Eye (tissue), 1 donor: ENCODE measurements at regions not wholly inside any gene's neighbourhood (a gene's known extent, or its start where the extent isn't known, plus 50 kb on each side); places are given as distances from the start of the nearest gene placed in this dataset.

Source experiments
- DNase-seq: peaks from one replicate; pipeline ENCODE4 v3.0.0-alpha.2; 2015

DNA sequence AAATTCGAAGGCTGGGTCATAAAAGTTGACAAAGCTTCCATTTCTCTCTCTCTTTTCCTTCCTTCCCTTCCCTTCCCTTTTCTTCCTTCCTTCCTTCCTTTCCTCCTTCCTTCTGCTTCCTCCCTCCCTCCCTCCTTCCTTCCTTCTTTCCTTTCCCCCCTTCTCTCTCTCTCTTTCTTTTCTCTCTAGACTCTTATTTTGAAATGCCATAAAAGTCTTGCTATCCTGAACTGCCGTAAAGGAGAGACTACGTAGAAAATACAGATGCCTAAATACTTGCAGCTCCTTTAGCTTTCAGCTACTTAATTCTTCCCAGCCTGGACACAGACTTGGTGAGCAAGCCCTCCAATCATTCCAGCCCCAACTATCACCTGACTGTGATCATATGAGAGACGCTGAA, 1644.4 kb downstream of the FAM181B start:
- DNase-seq: no peak

DNA sequence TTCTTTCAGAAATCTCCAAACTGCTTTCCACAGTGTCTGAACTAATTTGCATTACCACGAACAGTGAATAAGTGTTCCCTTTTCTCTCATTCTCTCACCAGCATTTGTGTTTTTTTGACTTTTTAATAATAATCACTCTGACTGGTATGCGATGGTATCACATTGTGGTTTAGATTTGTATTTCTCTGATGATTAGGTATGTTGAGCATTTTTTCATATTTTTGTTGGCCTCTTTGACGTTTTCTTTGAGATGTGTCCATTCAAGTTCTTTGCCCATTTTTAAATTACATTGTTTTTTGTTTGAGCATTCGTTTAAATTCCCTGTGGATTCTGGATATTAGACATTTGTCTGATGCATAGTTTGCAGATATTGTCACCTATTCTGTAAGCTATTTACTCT, 1639.6 kb upstream of the TENM4 start:
- DNase-seq: no peak

DNA sequence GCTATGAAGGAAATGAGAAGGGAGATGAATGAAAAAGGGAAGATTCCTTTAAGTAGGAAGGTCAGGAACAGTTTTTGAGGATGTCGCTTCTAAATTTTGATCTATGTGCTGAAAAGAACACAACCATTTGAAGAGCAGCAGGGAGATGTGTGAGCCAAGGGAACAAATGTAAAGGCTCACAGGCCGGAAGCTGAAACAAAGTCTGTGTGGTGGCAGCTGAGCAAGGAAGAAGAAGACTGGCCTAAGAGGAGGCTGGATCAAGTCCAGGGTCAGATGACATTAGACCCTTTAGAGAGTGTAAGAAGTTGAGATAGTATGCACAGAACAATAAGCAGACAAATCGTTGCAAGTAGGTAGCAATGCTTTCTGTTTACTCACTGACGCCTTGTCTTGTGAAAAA, 1631.4 kb upstream of the TENM4 start:
- DNase-seq: no peak

DNA sequence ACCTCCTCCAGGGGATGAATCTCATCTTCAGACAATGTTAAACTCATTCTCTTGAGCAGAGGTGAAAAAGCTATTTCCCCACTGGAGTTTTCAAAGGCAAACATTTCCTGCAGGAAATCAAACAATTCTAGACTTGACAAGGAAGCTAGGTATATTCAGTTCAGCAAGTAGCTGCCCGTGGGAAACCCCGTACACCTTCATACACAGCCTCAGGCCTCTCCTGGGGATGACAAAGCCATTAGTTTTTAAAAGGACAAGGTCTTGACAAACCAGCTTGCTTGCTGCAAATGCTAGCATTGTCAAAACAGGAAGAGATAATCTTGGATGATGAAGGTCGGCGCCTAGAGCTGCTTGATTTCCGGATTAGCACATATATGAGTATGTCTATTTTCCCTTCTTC, 1630.8 kb upstream of the TENM4 start:
- peak; percentile 70 for DNase-seq

DNA sequence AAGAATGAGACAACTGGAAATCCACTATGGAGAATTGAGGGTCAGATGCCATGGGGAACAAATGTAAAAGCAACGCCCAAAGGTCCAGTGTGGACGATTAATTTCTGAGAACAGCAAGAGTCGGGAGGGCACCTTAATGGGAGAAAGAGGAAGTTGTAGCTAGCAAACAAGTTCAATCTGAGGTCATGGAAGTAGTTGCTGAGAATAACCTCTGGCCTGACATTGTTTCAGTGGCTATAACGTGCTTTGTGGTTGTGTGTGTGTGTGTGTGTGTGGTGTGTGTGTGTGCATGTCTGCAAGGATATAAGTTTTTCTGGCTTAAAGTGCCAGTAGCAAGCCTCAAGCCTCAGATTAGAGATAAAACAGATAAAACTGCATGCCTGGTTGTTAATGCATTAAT, 1630.1 kb upstream of the TENM4 start:
- DNase-seq: no peak

DNA sequence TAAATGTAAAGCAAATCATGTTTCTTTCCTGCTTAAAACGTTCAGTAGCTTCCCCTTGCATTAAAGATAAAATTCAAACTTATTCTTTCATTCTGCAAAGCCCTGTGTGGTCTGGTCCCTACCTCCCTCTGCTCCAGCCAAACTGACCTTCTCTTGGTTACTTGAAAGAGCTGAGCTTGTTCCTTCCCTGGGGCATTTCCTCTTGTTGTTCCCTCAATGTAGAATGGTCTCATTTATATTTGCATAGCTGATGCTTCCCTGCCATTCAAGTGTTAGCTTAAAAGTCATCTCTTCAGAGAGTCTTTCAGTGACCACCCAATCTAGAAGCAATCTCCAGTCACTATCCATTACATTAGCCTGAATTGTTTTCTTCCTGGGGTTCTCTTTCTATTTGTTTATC, 1618.5 kb upstream of the TENM4 start:
- no peak for DNase-seq

DNA sequence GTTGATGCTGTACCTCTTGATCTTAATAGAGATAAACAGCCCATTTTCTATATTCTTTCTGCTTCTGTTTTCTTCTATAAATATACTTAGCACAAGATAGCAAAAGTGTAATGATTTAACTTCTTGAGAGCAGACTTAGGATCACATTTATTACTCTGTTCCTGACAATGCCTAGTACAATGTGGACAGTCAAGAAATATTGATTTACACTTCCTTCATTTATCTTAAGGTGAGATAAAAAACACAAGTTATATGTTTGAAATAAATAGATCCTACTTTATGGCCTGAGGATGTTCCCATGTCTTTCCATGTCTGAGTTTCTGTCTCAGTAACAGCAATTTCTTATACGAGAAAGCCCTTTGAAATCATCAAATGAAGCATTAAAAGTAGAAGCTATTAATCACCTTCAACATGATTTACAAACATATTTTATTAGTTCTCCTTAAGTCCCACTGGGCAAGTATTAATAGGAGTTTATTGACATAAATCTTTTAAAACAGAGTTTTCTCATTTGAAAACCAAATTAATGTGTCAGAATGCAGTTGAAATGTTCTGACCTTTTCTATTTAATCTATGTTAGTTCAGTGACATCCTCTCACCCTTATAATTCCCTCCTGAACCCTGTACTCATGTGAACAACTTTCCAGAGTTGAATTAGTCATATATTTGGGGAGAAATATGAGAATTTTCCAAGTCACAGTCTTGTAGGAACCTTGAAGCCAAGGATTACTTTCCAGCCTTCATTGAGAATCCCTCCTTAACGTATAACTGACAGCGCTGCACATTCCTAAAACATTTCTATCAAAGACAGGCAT, 1611.7 kb upstream of the TENM4 start:
- DNase-seq: no peak

DNA sequence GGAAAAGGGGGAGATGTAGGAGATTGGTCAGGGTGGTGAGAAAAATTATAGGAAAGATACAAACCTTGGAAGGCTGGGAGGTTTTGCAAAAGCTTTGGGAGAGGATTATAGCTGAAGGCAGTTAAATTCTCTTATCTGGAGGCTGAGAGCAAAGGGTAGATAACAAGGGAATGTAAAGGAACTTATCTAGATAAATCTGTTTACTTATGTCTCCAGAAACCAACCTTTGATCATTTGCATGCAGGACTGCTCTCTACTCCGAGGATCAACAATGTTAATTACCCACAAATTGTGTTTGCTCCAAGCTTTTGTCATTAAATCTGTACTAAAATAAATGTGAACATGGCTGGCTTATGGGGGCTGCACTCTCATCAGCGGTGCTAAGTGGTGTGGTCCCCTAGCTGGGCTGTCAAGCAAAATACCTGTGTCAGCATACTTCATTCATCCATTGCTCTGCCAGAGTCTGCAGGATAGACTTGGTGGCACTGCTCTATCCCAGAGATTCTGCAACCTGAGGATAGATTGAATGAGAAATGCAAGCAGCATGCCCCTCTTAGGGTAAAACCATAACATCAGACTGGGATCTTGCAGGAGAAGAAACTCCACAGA, 1599.2 kb upstream of the TENM4 start:
- DNase-seq: no peak

DNA sequence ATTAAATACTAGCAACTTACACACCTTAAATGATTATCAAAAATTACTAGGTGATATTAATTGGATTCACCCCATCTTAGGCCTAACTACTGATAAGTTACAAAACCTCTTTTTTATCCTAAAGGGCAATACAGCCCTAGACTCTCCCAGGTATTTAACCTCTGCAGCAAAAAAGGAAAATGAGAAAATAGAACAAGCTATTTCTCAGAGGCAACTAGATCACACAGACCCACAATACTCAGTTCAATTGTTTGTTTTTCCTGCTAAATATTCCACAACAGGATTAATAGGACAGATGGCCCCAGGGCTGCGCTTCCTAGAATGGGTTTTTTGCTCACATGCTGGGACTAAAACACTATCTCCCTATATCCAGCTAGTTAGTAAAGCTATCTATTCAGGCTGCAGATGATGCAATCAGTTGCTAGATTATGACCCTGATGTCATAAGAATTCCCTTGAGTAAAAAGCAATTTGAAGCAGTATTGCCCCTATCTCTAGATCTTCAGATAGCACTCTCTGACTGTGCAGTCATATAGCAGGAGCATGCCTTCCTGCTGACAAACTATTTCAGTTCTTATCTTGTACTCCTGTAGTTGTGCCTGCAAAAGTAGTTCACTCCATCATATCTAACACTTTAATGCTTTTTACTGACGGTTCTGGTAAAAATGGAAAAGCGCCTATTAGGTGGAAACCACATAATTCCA, 1595.5 kb upstream of the TENM4 start:
- no peak for DNase-seq

DNA sequence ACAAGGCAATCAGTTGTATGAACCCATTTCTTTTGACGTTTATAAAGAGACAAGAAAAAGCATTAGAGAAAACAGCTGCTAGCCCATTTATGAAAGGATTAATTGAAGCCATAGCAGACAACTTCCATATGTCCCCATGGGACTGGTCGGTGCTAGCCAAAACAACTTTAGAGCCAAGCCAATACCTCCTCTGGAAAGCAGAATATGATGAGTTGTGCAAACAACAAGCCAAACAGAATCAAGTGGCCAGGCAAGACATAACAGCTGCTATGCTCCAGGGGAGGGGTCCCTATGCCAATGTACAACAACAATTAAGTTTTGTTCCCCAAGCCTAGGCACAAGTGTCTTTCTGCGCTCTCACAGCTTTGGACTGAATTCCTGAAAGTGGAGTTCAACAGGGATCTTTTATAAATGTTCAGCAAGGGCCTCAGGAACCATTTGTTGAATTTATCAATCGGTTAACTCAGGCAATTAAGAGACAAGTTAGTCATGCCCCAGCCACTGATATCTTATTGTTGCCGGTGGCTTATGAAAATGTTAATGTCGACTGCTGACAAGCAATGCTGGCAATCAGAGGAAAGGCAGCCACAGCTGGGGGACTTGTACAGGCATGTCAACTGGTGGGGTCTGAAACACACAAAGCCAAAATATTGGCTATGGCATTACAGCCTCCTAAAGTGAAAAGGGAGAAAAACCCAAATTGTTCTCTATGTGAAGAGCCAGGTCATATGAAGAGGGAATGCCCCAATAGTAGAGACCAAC, 1593.1 kb upstream of the TENM4 start:
- no peak for DNase-seq

DNA sequence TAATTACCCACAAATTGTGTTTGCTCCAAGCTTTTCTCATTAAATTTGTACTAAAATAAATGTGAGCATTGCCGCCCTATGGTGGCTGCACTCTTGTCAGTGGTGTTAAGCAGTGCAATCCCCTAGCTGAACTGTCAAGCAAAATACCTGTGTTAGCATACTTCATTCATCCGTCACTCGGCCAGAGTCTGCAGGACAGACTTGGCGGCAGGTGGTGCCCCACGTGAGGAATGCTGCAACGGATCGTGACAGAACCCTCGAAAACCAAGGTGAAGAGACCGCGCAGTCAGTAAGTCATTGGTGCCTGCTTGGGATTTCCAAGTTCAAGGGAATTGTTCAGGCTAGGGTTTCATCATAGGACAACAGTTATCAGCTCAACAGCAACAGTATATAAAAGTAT, 1592.1 kb upstream of the TENM4 start:
- DNase-seq: no peak

DNA sequence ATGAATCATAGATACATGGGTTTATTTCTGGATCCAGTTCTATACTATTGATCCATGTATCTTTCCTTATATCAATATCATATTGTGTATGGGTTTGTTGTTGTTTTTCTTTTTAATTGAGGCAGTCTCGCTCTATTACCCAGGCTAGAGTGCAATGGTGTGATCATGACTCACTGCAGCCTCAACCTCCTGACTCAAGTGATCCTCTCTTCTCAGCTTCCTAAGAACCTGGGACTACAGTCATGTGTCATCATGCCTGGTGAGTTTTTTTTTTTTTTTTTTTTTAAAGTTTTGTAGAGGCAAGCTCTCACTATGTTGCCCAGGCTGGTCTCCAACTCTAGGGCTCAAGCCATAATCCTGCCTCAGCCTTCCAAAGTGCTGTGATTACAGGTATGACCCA, 1589.4 kb upstream of the TENM4 start:
- no peak for DNase-seq

DNA sequence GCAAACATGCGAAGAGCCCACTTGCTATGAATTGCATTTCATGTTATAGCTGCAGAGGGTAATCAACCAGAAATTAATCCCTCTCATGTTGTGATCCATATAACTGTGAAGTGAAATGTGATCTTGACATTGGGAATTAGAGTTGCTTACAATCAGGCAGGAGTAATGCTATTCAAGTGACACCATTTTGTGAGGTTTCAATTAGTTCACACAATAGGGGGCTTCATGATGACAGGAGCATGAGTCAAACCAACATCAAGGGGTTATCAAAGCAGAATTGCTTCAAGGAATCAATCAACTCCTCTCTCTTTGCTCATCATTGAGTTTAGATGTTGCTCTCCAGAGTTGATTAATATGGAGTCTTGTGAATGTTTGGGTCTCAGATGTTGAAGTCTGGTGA, 1585.2 kb upstream of the TENM4 start:
- peak; percentile 45 for DNase-seq

DNA sequence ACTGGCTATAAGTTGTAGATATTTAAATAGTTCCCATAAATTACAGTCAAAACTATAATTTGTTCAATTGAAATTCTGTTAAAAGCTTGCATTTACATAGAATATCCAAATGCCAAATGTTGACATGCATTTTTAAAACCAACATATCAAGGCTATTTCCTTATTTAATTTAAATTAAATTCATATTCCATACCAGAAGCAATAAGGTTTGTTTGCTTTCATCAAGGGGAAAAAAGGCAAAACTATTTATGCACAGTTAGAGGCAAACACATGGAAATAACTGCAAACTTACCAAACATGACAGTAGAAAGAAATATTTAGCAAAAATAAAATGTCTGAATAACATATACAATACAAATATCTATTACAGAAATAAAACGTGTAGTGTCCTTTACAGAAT, 1581.2 kb upstream of the TENM4 start:
- no peak for DNase-seq

DNA sequence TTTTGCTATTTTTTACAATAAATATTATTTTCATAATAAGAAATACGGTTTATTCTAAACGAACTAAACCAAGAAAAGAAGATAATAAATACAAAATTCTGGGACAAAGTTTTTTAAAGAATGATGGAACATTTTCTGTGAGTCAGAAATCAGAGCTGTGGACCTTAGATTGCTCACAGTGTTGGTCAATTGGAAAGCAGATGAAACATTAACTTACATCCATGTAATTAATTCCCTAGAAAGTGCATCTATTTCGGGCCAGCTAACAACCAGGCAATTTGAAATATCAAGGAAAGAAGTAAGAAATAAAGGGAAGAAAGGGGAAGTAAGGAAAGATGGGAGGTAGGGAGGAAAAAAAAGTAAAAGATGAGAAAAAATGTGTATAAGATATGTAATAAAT, 1569.8 kb upstream of the TENM4 start:
- no peak for DNase-seq

DNA sequence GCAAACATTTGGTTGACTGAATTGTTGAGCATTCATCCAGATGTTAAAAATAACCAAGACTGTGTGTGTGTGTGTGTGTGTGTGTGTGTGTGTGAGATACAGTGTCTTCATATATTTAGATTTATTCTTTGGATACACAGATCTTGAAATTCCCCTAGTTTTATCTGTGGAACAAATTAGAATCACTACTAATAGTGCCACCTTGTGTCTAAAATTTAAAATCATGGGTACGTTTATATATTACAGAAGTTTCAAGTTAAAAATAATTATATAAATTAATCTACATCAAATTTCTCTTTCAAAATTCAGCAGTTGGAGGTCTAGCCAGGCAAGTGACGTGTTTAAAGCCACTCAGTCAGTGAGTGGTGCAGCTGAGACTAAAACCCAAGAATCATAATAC, 1566.2 kb upstream of the TENM4 start:
- DNase-seq: peak; percentile 39

DNA sequence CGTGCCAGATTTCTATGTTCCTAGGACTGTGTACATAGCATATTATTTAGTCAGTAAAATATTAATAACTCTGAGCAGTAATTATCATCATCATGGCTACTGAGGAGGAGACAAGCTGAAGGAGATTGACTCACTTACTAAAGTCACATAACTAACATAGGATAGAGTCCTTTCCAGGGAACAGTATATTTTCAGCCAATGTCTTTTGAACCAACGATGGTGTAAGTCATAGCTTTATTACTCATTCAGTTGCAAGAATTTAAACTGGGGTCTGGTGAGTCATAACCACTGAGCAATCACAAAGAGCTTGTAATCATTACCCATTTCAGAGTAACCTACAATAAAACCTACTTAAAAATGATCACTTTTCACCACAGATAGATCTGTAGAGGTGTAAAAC, 1564.8 kb upstream of the TENM4 start:
- no peak for DNase-seq

DNA sequence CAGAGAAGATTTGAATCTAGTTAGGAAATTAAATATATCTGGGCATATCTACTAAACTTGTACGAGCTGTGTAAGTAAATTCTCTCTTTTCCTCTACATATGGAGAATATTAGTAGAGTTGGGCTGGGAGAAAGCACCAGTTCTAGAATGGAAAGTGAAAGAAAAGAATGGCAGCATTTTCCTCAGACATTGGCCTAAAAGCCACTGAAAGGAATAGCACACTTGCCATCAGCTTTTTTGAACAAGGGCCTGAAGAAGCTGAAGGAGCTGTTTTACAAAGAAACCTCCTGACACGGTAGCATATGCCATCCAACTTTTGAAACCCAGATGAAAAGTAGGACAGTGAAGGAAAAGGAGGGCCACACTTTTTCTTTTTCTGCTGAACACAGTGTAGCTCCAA, 1563.7 kb upstream of the TENM4 start:
- DNase-seq: no peak

DNA sequence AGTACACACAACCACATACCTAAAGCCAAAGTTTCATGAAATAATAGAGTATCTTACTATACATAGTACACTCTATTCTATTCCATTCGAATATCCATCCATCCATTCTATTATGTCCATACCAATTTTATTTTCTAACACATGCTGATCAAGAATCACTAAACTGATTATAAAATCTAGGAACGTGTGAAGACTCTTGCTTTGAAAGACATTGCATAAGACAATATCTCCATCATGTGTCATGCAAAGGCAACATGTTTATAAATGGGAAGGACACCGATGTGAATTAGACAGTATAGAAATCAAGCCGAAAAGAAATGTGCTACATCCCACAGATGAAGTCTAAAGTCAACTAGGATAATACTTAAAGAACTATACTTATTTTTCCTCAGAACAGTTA, 1561.5 kb upstream of the TENM4 start:
- DNase-seq: no peak

DNA sequence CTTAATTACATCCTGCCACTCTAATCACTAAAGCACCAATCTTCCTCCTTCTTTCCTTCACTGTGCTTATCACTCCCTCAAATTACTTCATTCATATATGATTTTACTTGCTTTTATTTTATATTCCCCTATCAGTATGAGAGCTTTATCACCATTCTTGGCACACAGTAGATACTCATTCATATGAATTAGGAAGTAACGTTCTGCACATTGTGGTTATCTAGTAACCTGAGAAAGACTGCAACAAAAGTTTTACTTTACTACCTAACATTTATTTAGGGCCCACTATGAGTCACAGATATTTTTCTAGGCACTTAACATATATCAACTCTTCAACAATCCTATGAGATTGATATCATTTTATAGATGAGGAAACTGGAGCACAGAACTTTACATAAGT, 1559.9 kb upstream of the TENM4 start:
- DNase-seq: no peak

DNA sequence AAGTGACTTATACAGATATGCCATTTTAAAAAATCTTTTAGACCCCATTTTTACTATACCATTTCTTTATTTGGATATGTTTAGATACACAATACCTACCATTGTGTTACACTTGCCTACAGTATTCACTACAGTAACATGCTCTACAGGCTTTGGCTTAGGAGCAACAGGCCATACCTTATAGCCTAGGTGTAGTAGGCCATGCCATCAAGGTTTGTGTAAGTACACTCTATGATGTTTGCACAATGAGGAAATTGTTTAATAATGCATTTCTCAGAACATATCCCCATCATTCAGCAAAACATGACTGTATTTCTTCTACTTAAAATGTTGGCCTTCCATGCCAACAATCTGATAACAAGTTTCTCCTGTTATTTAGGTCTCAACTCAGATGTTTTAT, 1559.5 kb upstream of the TENM4 start:
- no peak for DNase-seq

DNA sequence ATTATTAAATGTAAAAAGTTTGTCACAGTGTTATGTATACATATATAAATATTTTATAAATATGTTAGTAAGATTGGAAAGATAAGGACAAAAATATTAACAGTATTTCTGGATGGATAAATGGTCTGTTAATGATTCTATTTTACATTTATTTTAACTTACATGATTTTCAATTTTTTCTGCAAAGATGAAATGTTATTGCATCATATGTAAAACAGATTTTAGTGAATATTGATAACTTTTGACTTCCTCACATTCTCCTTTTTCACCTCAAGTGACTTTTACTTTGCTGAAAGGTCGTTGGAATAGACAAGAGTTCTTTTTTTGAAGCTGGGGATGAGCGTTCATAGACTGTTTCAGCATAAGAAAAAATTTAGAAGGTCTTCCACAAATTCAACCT, 1554.7 kb upstream of the TENM4 start:
- no peak for DNase-seq

DNA sequence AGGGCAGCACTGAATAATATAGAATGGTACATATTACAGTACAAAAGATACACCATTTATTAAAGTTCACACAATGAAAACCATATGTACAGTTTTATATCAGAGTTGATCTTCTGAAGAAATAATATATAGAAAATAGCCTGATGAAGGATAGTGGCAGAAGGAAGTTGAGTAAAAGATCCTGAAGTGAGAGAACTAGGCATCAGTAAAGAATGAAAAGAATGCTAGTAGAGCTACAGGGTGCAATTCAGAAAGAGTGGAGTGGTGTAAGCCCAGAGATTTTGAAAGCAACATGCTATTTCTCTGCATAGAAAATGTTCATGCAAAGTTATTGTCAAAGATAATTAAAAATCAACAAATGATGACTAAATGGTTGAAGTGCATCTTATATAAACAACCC, 1552.7 kb upstream of the TENM4 start:
- DNase-seq: no peak

DNA sequence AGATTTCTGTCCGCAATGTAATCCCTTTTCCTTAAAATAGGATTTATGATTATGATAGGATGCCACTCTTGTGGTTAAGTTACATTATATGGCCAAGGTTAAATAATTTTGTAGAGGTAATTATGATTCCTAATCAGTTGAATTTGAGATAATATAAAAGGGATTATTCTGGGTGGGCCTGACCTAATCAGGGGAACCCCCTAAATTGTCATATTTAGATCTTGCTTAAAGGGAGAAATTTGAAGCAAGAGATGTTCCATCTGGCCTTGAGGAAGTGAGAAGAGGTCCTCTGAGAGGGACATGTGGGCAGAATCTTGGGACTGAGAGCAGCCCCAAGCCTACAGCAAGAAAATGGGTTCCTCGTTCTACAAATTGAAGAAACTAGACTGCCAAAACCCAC, 1550.1 kb upstream of the TENM4 start:
- DNase-seq: no peak
